BJ (cell line): ENCODE measurements at regions not wholly inside any gene's neighbourhood (a gene's known extent, or its start where the extent isn't known, plus 50 kb on each side); places are given as distances from the start of the nearest gene placed in this dataset.
A peak's percentile ranks its signal among the peaks of the same experiment; 100 is the strongest.

Experiments
- CTCF ChIA-PET: fragments of 350-600 bp; formaldehyde crosslinking; extraction: SDS; loops from one replicate; lab custom pipeline; 2021; ENCODE audit warnings: antibody characterized with exemption, inconsistent platforms; lab: Yijun Ruan, JAX
- POLR2A ChIA-PET: fragments of 300-600 bp; sonication (Branson Sonifier 250); formaldehyde crosslinking; extraction: SDS; loops from one replicate; lab custom pipeline; 2021; ENCODE audit warnings: antibody characterized with exemption; lab: Charles Lee
- DNase-seq: peaks from one replicate; pipeline ENCODE4 v3.0.0-alpha.2; 2011; ENCODE audit warnings: low read depth
- H3K27me3 ChIP-seq: 2 replicates; pipeline ENCODE4 v1.6.0; 2011; ENCODE audit warnings: low read length; ENCODE audit not compliant: control insufficient read depth, insufficient read depth
- H3K36me3 ChIP-seq: 2 replicates; pipeline ENCODE4 v1.5.1; 2011; ENCODE audit warnings: low read length; ENCODE audit not compliant: control insufficient read depth, insufficient read depth
- H3K4me3 ChIP-seq: 2 replicates; pipeline ENCODE4 v1.5.1; 2011; ENCODE audit warnings: low read depth, mild to moderate bottlenecking, control low read depth, low read length
- CTCF ChIP-seq: IDR thresholded peaks from 2 replicates; pipeline ENCODE4 v1.5.1; 2011; ENCODE audit warnings: low read depth, mild to moderate bottlenecking, control low read depth, inconsistent platforms, low read length, moderate library complexity; ENCODE audit not compliant: insufficient read depth

GRCh38 chr14:86999036-86999435, 993.9 kb downstream of the GALC start:
- no peaks in the 10 kb centered on the region for H3K36me3 ChIP-seq
- ChIA-PET CTCF (interaction anchor here (0.9 to 1.3 kb wide), 2 partner anchors 49 to 82 kb away, joined by 3 read pairs; no protein-coding TSS in a partner anchor), POLR2A (interaction anchor here (0.6 kb wide), 1 partner anchor 9 kb away, joined by 3 read pairs; no protein-coding TSS in a partner anchor)
- no peaks in the 10 kb centered on the region for H3K27me3 ChIP-seq
- peak; percentile 87 for DNase-seq
- no peak for TF ChIP-seq CTCF
- no peak overlapping the region for H3K4me3 ChIP-seq

- Histone ChIP-seq H3K36me3 (no peaks in the 10 kb centered on the region), H3K4me3 (no peak overlapping the region), H3K27me3 (no peaks in the 10 kb centered on the region)
- ChIA-PET CTCF (interaction anchor here (0.6 kb wide), 1 partner anchor 94 kb away, joined by 3 read pairs; no protein-coding TSS in a partner anchor), POLR2A (interaction anchor here (0.6 kb wide), 1 partner anchor 45 kb away, joined by 6 read pairs; no protein-coding TSS in a partner anchor)
- TF ChIP-seq CTCF: no peak
- DNase-seq: no peak
Observed at GRCh38 chr14:86997271-86997670, 995.7 kb downstream of the GALC start.

- Histone ChIP-seq H3K4me3 (no peak overlapping the region), H3K36me3 (no peaks in the 10 kb centered on the region), H3K27me3 (no peaks in the 10 kb centered on the region)
- ChIA-PET CTCF (no interaction called here), POLR2A (no interaction called here)
- DNase-seq: no peak
- TF ChIP-seq CTCF: no peak
Observed at GRCh38 chr14:86990396-86990795, 1002.6 kb downstream of the GALC start.

- POLR2A ChIA-PET: no interaction called here
- no peak for TF ChIP-seq CTCF
- Histone ChIP-seq H3K36me3 (no peaks in the 10 kb centered on the region), H3K27me3 (no peaks in the 10 kb centered on the region), H3K4me3 (no peak overlapping the region)
- DNase-seq: no peak
- CTCF ChIA-PET: no interaction called here
Observed at GRCh38 chr14:86989285-86989684, 1003.7 kb downstream of the GALC start.

- no peak for DNase-seq
- no peak for TF ChIP-seq CTCF
- Histone ChIP-seq H3K4me3 (no peak overlapping the region), H3K27me3 (no peaks in the 10 kb centered on the region), H3K36me3 (no peaks in the 10 kb centered on the region)
- ChIA-PET CTCF (no interaction called here), POLR2A (no interaction called here)
Observed at GRCh38 chr14:86987966-86988365, 1005.0 kb downstream of the GALC start.
